Femur (tissue), 1 donor: ENCODE measurements at regions not wholly inside any gene's neighbourhood (a gene's known extent, or its start where the extent isn't known, plus 50 kb on each side); places are given as distances from the start of the nearest gene placed in this dataset.

Experiments used
- DNase-seq: peaks from one replicate; pipeline ENCODE4 v3.0.0-alpha.2; 2017

- DNase-seq = no peak
Measured at GRCh38 chr13:40403509-40404241, 262.8 kb downstream of the FOXO1 start.

- DNase-seq = no peak
Measured at GRCh38 chr13:40404407-40404806, 262.0 kb downstream of the FOXO1 start.

GRCh38 chr13:40404967-40405716 lies 261.3 kb downstream of the FOXO1 start:
- no peak for DNase-seq

- DNase-seq = no peak
Measured at GRCh38 chr13:40406405-40407120, 259.9 kb downstream of the FOXO1 start.

GRCh38 chr13:40407567-40407966 lies 258.9 kb downstream of the FOXO1 start:
- no peak for DNase-seq

- DNase-seq = no peak
Measured at GRCh38 chr13:40408602-40409001, 257.8 kb downstream of the FOXO1 start.

- no peak for DNase-seq
Measured at GRCh38 chr13:40409278-40409677, 257.2 kb downstream of the FOXO1 start.

GRCh38 chr13:40410315-40410714 lies 256.1 kb downstream of the FOXO1 start:
- DNase-seq = no peak

- DNase-seq = no peak
Measured at GRCh38 chr13:40420160-40420740, 246.2 kb downstream of the FOXO1 start.

GRCh38 chr13:40422588-40423235 lies 243.7 kb downstream of the FOXO1 start:
- no peak for DNase-seq

- DNase-seq = no peak
Measured at GRCh38 chr13:40428354-40428753, 238.1 kb downstream of the FOXO1 start.

- no peak for DNase-seq
Measured at GRCh38 chr13:40429706-40430545, 236.5 kb downstream of the FOXO1 start.

- DNase-seq = no peak
Measured at GRCh38 chr13:40432018-40432978, 234.1 kb downstream of the FOXO1 start.

- no peak for DNase-seq
Measured at GRCh38 chr13:40433001-40433400, 233.4 kb downstream of the FOXO1 start.

- no peak for DNase-seq
Measured at GRCh38 chr13:40433577-40433976, 232.9 kb downstream of the FOXO1 start.

GRCh38 chr13:40434516-40435397 lies 231.7 kb downstream of the FOXO1 start:
- no peak for DNase-seq

GRCh38 chr13:40438022-40438680 lies 228.3 kb downstream of the FOXO1 start:
- DNase-seq = no peak

GRCh38 chr13:40438999-40439797 lies 227.2 kb downstream of the FOXO1 start:
- no peak for DNase-seq
